BLaER1 treated with 17β-estradiol and CSF1 and Interleukin-3, amounts not matched to agents 10 nM and 100 nM (cell line): ENCODE measurements at regions not wholly inside any gene's neighbourhood (a gene's known extent, or its start where the extent isn't known, plus 50 kb on each side); places are given as distances from the start of the nearest gene placed in this dataset.
"Not testable (repeated sequence)": the region's sequence is repeated elsewhere in the genome, so short reads cannot be mapped to it uniquely, and the experiment has no call there.

ENCODE experiments used
- H3K27ac ChIP-seq, 11 experiments: shearing (Covaris generic); formaldehyde crosslinking; 2 replicates each; pipeline ENCODE4 v1.8.1; 2022
- H3K27me3 ChIP-seq, 11 experiments: shearing (Covaris generic); formaldehyde crosslinking; 2 replicates each; pipeline ENCODE4 v1.8.1; 2022
- H3K36me3 ChIP-seq, 11 experiments: shearing (Covaris generic); formaldehyde crosslinking; 2 replicates each; pipeline ENCODE4 v1.8.1; 2022
- H3K4me1 ChIP-seq, 10 experiments: shearing (Covaris generic); formaldehyde crosslinking; 2 replicates each; pipeline ENCODE4 v1.8.1; 2022
- H3K4me2 ChIP-seq, 11 experiments: shearing (Covaris generic); formaldehyde crosslinking; 2 replicates each; pipeline ENCODE4 v1.8.1; 2022
- H3K4me3 ChIP-seq, 10 experiments: shearing (Covaris generic); formaldehyde crosslinking; 2 replicates each; pipeline ENCODE4 v1.8.1; 2022
- H3K9ac ChIP-seq, 11 experiments: shearing (Covaris generic); formaldehyde crosslinking; 2 replicates each; pipeline ENCODE4 v1.8.1; 2022
- H3K9me3 ChIP-seq, 11 experiments: shearing (Covaris generic); formaldehyde crosslinking; replicated peaks in 1 of 11; 2 replicates each; pipeline ENCODE4 v1.8.1; 2022
- H4K20me1 ChIP-seq, 11 experiments: shearing (Covaris generic); formaldehyde crosslinking; 2 replicates each; pipeline ENCODE4 v1.8.1; 2022
- Cebpa-rat ChIP-seq, 11 experiments: shearing (Covaris generic); IDR thresholded peaks; 2 replicates each; pipeline ENCODE4 v1.8.1; 2022

DNA sequence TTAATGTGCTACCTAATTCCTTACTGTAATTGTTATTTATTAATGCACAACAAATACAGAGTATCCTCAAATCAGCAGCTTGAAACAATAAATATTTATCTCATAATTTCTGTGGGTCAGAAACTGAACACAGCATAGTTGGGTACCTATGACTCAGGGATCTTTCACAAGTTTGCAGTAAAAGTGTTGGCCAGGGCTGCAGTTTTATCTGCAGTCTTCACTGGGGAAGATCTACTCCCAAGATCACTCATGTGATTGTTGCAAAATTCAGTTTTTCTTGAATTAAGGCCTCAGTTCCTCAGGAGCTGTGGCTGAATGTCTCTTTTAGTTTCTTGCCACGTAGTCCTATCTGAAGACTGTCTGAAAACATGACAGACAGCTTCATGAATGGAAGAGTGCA, 237.8 kb downstream of the ZWINT start:
- Histone ChIP-seq H3K36me3 (no peaks in the 10 kb centered on the region), H3K27me3 (no peaks in the 10 kb centered on the region), H4K20me1 (no peaks in the 10 kb centered on the region), H3K9ac (no peak overlapping the region), H3K27ac (no peak overlapping the region), H3K4me2 (no peak overlapping the region), H3K9me3 (no peaks in the 10 kb centered on the region), H3K4me3 (no peak overlapping the region), H3K4me1 (no peaks in the 10 kb centered on the region)
- TF ChIP-seq Cebpa-rat (IDR thresholded peaks at IDR 0.05): no peak

DNA sequence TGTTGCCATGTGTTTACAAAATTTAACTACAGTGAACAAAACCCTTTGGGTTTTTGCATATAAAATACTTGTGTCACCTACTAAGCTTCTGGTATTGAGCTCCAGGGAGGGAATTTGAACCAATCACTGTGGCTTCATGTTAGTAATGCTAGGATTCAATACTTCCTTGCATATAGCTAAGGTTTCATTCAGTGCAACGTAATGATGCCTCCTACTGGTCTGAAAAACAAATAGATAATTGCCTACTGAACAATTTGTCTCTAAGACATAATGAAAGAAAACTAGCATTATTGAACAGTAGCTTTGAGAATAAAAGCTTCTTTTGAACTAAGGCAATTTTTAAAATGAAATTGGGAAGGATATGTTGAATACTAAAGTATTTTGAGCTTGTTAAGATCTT, 244.4 kb downstream of the ZWINT start:
- no peak overlapping the region for H3K4me3 ChIP-seq
- no peaks in the 10 kb centered on the region for H3K4me1 ChIP-seq
- H3K27me3 ChIP-seq: no peaks in the 10 kb centered on the region
- H4K20me1 ChIP-seq: no peaks in the 10 kb centered on the region
- H3K27ac ChIP-seq: no peak overlapping the region
- H3K9ac ChIP-seq: no peak overlapping the region
- H3K36me3 ChIP-seq: no peaks in the 10 kb centered on the region
- H3K9me3 ChIP-seq: peaks cover 0 to 5% (median 0%) of the 10 kb centered on the region in 11 experiments; a peak in 1 of 22 replicates
- TF ChIP-seq Cebpa-rat (IDR thresholded peaks at IDR 0.05): no peak
- H3K4me2 ChIP-seq: no peak overlapping the region

DNA sequence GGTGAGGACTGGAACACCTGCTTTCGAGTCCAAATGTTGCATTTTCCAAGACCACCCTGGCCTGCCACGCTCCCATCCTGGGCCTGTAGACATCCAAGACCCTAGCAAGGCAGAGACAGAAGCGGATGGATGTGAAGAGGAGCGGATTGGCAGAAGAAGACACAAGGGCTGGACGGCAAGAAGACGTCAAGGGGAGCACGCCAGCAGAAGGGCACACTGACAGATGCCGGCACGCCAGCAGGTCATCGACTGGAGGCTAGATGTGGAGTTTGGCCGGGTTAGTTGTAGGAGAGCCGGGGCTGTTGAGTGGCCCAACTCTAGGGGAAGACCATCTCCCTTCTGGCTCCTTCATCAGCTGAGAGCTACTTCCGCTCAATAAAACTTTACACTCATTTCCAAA, 251.6 kb downstream of the ZWINT start:
- Histone ChIP-seq H3K4me1 (no peaks in the 10 kb centered on the region), H3K27ac (no peak overlapping the region), H3K27me3 (no peaks in the 10 kb centered on the region), H3K9ac (no peak overlapping the region), H3K4me2 (no peak overlapping the region), H3K9me3 (peaks cover 0 to 5% (median 0%) of the 10 kb centered on the region in 11 experiments; a peak in 1 of 22 replicates), H3K36me3 (no peaks in the 10 kb centered on the region), H4K20me1 (no peaks in the 10 kb centered on the region), H3K4me3 (no peak overlapping the region)
- no peak for TF ChIP-seq Cebpa-rat (IDR thresholded peaks at IDR 0.05)

DNA sequence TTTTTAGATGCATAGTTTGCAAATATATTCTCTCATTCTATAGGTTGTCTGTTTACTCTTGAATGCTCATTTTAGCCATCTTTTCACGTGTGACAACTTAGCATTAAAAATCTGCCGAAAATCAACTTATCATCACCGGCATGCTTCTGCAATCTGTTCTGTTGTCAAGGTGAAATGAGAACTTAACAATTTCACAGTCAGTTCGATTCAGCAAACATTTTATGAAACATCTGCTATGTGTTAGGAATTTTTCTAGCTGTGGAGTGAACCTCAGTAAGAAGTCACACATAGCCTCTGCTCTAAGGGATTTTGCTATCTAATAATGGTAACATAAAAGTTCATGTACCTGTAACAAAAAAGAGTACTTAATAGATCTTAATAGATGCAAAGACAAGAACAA, 256.1 kb downstream of the ZWINT start:
- Histone ChIP-seq H3K9me3 (no peaks in the 10 kb centered on the region), H3K27me3 (no peaks in the 10 kb centered on the region), H3K36me3 (no peaks in the 10 kb centered on the region), H3K27ac (no peak overlapping the region), H4K20me1 (no peaks in the 10 kb centered on the region), H3K4me3 (no peak overlapping the region), H3K4me1 (no peaks in the 10 kb centered on the region), H3K9ac (no peak overlapping the region), H3K4me2 (no peak overlapping the region)
- TF ChIP-seq Cebpa-rat (IDR thresholded peaks at IDR 0.05): no peak

DNA sequence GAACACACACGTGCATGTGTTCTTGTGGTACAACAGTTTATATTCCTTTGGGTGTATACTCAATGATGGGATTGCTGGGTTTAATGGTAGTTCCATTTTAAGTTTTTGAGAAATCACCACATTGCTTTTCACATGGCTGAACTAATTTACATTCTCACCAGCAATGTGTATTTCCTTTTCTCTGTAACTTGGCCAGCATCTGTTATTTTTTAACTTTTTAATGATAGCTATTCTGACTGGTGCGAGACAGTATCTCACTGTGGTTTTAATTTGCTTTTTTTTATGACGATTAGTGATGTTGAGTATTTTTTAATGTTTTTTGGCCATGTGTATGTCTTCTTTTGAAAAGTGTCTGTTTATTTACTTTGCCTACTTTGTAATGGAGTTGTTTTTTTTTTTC, 256.6 kb downstream of the ZWINT start:
- H3K27me3 ChIP-seq: no peaks in the 10 kb centered on the region
- no peaks in the 10 kb centered on the region for H3K36me3 ChIP-seq
- H3K27ac ChIP-seq: no peak overlapping the region
- no peak overlapping the region for H3K4me3 ChIP-seq
- no peak overlapping the region for H3K4me2 ChIP-seq
- no peaks in the 10 kb centered on the region for H3K9me3 ChIP-seq
- H3K4me1 ChIP-seq: no peaks in the 10 kb centered on the region
- TF ChIP-seq Cebpa-rat (IDR thresholded peaks at IDR 0.05): no peak
- H3K9ac ChIP-seq: no peak overlapping the region
- no peaks in the 10 kb centered on the region for H4K20me1 ChIP-seq

DNA sequence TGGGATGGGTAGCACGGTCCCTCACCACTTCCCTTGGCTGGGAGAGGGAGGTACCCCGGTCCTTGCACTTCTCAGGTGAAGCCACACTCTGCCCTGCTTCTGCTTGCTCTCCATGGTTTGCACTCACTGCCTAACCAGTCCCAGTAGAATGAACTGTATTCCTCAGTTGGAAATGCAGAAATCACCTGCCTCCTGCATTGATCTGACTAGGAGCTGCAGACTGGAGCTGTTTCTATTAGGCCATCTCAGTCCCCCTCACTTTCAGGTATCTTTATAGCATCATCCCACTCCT, 264.9 kb downstream of the ZWINT start:
- no peak overlapping the region for H3K4me2 ChIP-seq
- H3K36me3 ChIP-seq: no peaks in the 10 kb centered on the region
- H4K20me1 ChIP-seq: no peaks in the 10 kb centered on the region
- peaks cover 0 to 5% (median 3%) of the 10 kb centered on the region in 11 experiments; a peak in 16 of 22 replicates for H3K9me3 ChIP-seq
- no peak overlapping the region for H3K9ac ChIP-seq
- 0 out of 20 replicates have a peak, but pooled peaks cover 0 to 5% (median 0%) of the 10 kb centered on the region in 10 experiments for H3K4me1 ChIP-seq
- no peak overlapping the region for H3K4me3 ChIP-seq
- no peak for TF ChIP-seq Cebpa-rat (IDR thresholded peaks at IDR 0.05)
- no peaks in the 10 kb centered on the region for H3K27me3 ChIP-seq
- no peak overlapping the region for H3K27ac ChIP-seq

- TF ChIP-seq Cebpa-rat (IDR thresholded peaks at IDR 0.05): no peak
- no peak overlapping the region for H3K4me2 ChIP-seq
- no peak overlapping the region for H3K4me3 ChIP-seq
Observed at GRCh38 chr10:56095506-56096225, 265.4 kb downstream of the ZWINT start.

DNA sequence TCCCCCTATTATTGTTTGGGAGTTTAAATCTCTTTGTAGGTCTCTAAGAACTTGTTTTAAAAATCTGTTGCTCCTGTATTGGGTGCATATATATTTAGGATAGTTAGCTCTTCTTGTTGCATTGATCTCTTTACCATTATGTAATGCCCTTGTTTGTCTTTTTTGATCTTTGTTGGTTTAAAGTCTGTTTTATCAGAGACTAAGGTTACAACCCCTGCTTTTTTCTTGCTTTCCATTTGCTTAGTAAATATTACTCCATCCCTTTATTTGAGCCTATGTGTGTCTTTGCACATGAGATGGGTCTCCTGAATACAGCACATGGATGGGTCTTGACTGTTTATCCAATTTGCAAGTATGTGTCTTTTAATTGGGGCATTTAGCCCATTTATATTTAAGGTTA, 267.4 kb downstream of the ZWINT start:
- H3K4me2 ChIP-seq, H4K20me1 ChIP-seq, H3K27me3 ChIP-seq, H3K4me3 ChIP-seq, H3K9ac ChIP-seq, H3K4me1 ChIP-seq, H3K27ac ChIP-seq, H3K36me3 ChIP-seq: not testable (repeated sequence)
- H3K9me3 ChIP-seq: peaks cover 9 to 18% (median 12%) of the 10 kb centered on the region in 11 experiments; a peak in 18 of 22 replicates

More at GRCh38 chr10:56095506-56096225, 265.4 kb downstream of the ZWINT start:
- Histone ChIP-seq H3K9ac (no peak overlapping the region), H3K9me3 (peaks cover 3 to 10% (median 8%) of the 10 kb centered on the region in 11 experiments; a peak in 18 of 22 replicates), H3K27me3 (no peaks in the 10 kb centered on the region), H3K36me3 (no peaks in the 10 kb centered on the region), H3K4me1 (0 out of 20 replicates have a peak, but pooled peaks cover 0 to 5% (median 0%) of the 10 kb centered on the region in 10 experiments), H4K20me1 (no peaks in the 10 kb centered on the region), H3K27ac (no peak overlapping the region)

DNA sequence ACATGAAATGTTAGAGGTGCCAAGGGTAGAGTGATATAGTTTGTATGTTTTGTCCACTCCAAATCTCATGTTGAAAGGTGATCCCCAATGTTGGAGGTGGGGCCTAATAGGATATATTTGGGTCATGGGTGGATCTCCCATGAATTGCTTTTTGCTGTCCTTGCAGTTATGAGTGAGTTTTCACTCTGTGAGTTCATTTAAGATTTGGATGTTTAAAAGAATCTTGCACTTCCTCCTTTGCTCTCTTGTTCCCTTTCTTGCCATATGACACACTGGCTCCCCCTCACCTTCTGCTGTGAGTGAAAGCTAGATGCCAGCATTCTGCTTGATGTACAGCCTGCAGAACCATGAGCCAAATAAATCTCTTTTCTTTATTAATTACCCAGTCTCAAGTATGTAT, 269.2 kb downstream of the ZWINT start:
- no peak overlapping the region for H3K27ac ChIP-seq
- no peaks in the 10 kb centered on the region for H3K36me3 ChIP-seq
- peaks cover 9 to 18% (median 12%) of the 10 kb centered on the region in 11 experiments; a peak in 18 of 22 replicates for H3K9me3 ChIP-seq
- H3K4me1 ChIP-seq: 0 out of 20 replicates have a peak, but pooled peaks cover 0 to 5% (median 0%) of the 10 kb centered on the region in 10 experiments
- no peak overlapping the region for H3K9ac ChIP-seq
- no peak overlapping the region for H3K4me2 ChIP-seq
- no peak for TF ChIP-seq Cebpa-rat (IDR thresholded peaks at IDR 0.05)
- H3K27me3 ChIP-seq: no peaks in the 10 kb centered on the region
- H4K20me1 ChIP-seq: no peaks in the 10 kb centered on the region
- no peak overlapping the region for H3K4me3 ChIP-seq

- H3K9me3 ChIP-seq: peaks cover 9 to 18% (median 12%) of the 10 kb centered on the region in 11 experiments; a peak in 18 of 22 replicates
- H3K27me3 ChIP-seq: no peaks in the 10 kb centered on the region
- TF ChIP-seq Cebpa-rat (IDR thresholded peaks at IDR 0.05): no peak
- H3K4me3 ChIP-seq: no peak overlapping the region
- H3K9ac ChIP-seq: no peak overlapping the region
- H3K4me2 ChIP-seq: no peak overlapping the region
- H3K36me3 ChIP-seq: no peaks in the 10 kb centered on the region
- H3K4me1 ChIP-seq: 0 out of 20 replicates have a peak, but pooled peaks cover 0 to 5% (median 0%) of the 10 kb centered on the region in 10 experiments
- no peak overlapping the region for H3K27ac ChIP-seq
- no peaks in the 10 kb centered on the region for H4K20me1 ChIP-seq
Observed at GRCh38 chr10:56090914-56091540, 270.0 kb downstream of the ZWINT start.
